Bone marrow (tissue), 2 donors: ENCODE measurements at regions not wholly inside any gene's neighbourhood (a gene's known extent, or its start where the extent isn't known, plus 50 kb on each side); places are given as distances from the start of the nearest gene placed in this dataset.
"Not testable (repeated sequence)": the region's sequence is repeated elsewhere in the genome, so short reads cannot be mapped to it uniquely, and the experiment has no call there.

Source experiments
- DNase-seq, 2 donors: peaks; one replicate each; lab custom pipeline; 2025; lab: John Stamatoyannopoulos, UW

GRCh38 chr15:24835301-24835700 is 119.5 kb upstream of the SNRPN start:
- DNase-seq: no peak

GRCh38 chr15:24848050-24848449 is 106.7 kb upstream of the SNRPN start:
- DNase-seq: no peak

DNA sequence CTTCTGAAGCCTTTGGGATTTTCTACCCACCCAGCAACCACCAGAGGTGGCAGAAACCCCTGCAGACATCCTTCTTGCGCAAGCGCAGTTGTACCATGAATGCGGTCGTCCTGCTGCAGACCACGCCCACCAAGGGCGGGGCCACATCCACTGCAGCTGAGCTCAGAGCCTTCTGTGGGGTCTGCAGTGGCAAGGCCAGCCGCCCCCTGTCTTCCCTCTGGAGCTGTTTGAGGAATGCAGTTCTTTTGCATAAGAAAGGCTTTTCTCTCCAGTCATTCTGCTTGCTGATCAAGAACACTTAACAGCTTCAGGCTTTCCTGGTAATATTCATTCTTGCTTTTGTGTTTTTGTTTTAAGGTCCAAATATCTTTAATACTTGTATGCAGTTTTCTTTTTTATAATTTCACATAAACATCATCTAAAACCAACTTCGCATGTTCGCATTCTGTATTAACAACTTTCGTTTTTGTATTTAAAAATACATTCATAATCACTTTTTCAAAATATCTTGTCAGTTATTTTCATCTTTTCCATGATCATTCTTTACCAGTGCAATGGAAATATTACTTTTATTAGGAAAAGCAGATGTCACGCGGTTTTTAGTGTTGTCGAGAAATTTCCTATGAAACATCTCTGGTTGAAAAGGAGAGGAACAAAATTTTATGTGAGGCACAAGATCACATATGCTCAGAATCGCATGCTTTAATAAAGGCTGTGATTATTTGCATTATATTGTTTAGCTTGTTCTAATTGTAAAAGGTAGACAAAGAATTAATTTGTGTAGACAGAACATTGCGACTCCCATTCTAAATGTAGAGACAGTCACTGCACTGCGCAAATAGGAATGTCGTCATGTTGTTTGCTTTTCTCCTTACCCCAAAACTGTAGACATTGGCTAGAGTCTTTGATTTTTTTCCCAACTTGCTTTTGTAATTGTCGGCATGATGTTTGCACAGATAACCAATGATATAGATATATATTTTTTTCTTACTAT is 98.1 kb upstream of the SNRPN start:
- no peak for DNase-seq

DNA sequence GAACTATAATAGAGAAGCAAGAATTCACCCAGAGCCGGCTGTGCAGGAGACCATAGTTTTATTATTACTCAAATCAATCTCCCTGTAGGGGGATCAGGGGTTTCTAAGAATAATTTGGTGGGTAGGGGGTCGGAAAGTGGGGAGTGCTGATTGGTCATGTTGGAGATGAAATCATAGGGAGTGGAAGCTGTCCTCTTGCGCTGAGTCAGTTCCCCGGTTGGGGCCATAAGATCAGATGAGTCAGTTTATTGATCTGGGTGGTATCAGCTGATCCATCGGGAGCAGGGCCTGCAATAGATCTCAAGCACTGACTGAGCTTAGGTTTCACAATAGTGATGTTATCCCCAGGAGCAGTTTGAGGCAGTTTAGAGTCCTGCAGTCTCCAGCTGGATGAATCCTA is 97.0 kb upstream of the SNRPN start:
- DNase-seq: no peak

- not testable (repeated sequence) for DNase-seq
Measured at GRCh38 chr15:24858183-24858582, 96.6 kb upstream of the SNRPN start.

DNA sequence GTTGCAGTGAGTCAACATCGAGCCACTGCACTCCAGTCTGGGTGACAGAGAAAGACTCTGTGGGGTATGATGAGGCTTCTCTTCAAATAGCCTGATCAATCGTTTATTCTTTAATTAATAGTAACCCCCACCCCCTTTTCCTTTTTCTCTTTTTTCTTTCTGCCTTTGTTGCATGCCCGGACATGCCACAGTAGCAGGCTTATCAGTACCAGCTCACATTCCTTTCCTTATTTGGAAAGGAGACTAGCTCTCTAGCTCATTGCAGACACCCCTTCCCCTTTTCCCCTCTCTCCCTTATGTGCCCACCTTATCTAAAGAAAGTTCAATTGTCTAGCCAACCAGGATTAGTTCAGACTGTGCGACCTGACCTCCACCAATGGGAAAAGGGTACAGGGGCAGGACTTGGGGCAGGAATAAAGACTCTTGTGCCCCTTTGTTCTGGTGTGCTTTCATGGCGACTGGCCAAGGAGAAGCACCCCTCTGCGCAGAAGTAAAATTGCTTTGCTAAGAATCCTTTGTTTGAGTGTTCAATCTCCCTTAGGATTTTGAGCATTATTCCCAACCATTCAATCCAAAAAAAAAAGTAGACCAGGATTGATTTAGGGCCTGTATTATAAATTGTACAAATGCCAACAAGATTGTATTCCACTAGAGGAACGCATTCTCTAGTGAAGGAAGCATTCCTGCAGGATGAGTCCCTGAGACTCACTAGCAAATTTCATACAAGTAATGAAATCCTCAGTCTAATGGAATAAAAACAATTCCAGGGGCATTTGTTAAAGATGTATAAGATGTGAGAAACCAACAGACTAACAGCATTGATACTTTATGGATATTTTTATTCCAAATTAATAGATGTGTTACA is 95.8 kb upstream of the SNRPN start:
- DNase-seq: no peak

- DNase-seq: no peak
Measured at GRCh38 chr15:24861014-24861690, 93.6 kb upstream of the SNRPN start.

DNA sequence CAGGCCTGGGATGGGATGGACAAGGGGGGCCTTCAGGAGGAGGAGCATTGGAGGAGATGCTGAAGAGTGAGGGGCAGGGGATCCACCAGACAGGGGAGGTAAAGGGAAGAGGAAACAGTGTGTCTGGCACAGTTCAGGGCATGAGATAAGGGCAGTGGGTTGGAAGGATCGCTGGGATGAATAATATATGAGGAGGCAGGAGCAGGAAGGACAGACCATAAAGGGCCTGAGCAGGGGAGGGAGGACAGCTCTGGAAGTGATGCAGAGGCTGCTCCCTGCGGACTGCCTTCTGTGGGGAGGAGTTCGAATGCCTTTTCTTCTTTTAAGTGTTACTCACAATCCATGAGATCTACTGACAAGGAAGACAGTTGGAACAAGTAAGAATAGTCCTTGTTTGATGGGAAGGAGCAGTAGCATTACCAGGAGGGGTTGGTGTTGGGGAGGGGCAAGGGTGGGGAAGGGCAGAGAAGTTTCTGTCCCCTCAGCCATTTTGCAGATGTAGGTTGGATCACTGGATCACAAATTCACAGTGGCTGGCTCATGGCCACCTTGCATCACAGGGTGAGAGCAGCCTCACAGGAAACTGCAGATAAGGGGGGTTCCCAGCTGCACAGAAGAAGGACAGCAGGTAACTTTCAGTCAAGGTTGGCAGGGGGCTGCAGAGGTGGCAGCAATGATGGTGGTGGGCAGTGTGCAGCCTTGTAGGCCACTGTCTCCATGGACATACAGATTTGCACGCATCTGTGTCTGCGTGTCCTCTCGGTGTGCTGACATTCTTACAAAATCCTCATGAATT is 91.9 kb upstream of the SNRPN start:
- DNase-seq: no peak

DNA sequence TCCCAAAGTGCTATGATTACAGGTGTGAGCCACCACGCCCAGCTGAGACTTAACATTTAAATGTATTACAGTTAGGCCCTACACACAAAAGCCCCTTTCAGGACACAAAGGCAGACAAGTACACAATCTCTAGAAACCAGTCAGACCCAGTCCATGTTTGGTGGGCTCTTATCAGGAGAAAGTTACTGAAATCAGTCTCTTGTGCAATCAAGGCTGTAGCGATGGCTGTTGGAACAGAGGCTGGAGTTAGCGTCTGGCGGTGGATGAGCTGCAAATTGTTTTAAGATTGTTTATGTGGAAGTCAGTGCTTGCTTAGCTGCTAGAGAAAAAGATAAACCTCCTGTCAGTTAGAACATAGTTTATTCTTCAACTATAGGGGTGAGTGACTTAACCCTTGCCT is 89.5 kb upstream of the SNRPN start:
- no peak for DNase-seq

DNA sequence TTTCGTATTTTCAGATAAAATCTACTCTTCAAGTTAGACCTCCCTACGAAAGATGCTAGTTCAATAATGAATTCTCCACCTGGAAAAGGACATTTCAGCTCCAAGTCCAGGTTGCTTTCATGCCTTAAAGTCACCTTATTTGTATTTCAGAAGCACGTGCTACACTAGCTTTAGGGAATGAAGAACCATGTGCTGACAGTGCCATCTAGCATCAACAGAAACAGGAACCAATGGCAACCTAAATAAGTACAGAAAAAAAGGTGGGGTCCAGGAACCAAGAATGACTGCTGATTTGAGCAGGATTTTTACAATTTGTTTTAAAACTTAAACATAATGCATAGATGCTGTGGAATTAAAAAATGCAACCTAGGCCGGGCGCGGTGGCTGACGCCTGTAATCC is 77.6 kb upstream of the SNRPN start:
- DNase-seq: no peak

- DNase-seq: no peak
Measured at GRCh38 chr15:24878153-24878552, 76.6 kb upstream of the SNRPN start.

DNA sequence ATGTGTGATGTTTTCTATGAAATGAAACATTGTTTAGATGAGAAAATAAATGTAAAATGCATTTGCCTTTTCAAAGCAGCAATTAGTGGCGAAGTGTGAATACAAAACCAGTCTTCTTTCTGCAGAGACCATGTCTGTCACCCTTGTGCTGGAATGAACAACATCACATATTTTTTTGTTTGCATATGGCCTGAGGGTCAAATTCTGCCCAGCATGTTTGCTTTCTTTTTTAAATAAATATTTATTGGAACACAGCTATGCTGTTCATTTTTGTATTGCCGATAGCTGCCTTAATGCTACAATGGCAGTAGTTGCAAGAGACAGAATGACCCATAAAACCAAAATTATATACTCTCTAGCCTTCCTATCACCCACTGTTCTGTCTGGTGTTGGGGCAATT is 75.3 kb upstream of the SNRPN start:
- DNase-seq: no peak

DNA sequence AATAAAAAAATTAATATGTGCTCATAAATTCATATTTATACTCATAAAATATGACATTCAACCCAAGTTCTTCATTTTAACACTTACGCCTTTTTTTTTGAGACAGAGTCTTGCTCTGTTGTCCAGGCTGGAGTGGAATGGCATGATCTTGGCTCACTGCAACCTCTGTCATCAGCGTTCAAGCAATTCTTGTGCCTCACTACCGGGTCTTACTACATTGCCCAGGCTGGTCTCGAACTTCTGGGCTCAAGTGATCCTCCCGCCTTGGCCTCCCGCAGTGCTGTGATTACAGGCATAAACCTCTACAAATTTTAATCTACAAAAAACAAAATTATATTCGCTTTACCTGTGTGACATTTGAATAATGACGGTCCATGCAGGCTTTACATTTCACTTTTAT is 74.1 kb upstream of the SNRPN start:
- no peak for DNase-seq

DNA sequence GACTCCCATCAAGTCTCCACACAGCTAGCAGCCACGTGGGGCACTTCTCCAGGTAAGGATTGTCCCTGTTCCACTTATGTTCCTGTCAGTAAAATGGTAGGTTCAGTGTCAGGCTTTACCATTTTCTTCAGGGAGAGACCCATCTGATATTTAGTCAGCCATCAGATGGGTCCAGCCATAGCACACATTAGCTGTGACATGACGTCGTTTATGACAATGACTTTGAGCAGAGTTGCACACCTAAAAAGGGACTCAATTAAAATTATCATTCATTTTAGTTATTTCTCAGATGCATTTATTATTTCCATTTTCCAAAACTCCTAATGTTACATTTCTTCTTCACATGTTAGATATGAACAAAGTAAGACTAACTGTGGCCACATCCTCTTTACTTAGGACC is 68.2 kb upstream of the SNRPN start:
- DNase-seq: no peak

- no peak for DNase-seq
Measured at GRCh38 chr15:24898715-24899272, 56.0 kb upstream of the SNRPN start.

GRCh38 chr15:24899367-24899766 is 55.4 kb upstream of the SNRPN start:
- no peak for DNase-seq

GRCh38 chr15:24899795-24900194 is 55.0 kb upstream of the SNRPN start:
- DNase-seq: no peak

GRCh38 chr15:24901409-24901808 is 53.4 kb upstream of the SNRPN start:
- DNase-seq: no peak
